VCaP (cell line): ENCODE measurements at regions not wholly inside any gene's neighbourhood (a gene's known extent, or its start where the extent isn't known, plus 50 kb on each side); places are given as distances from the start of the nearest gene placed in this dataset.
A peak's percentile ranks its signal among the peaks of the same experiment; 100 is the strongest.

ENCODE experiments used
- H3K27ac ChIP-seq: fragments of 450-650 bp; 2 replicates; pipeline ENCODE4 v1.5.1; 2017
- TF ChIP-seq, protein P1 (sequence below): fragments of 450-650 bp; conservative IDR thresholded peaks from 2 replicates; pipeline ENCODE4 v1.5.1; 2017; ENCODE audit warnings: mild to moderate bottlenecking, moderate library complexity

- TF ChIP-seq, protein P1, sequence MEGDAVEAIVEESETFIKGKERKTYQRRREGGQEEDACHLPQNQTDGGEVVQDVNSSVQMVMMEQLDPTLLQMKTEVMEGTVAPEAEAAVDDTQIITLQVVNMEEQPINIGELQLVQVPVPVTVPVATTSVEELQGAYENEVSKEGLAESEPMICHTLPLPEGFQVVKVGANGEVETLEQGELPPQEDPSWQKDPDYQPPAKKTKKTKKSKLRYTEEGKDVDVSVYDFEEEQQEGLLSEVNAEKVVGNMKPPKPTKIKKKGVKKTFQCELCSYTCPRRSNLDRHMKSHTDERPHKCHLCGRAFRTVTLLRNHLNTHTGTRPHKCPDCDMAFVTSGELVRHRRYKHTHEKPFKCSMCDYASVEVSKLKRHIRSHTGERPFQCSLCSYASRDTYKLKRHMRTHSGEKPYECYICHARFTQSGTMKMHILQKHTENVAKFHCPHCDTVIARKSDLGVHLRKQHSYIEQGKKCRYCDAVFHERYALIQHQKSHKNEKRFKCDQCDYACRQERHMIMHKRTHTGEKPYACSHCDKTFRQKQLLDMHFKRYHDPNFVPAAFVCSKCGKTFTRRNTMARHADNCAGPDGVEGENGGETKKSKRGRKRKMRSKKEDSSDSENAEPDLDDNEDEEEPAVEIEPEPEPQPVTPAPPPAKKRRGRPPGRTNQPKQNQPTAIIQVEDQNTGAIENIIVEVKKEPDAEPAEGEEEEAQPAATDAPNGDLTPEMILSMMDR, result no peak
Measured at GRCh38 chr20:59452856-59453255, 151.5 kb upstream of the PHACTR3 start.

GRCh38 chr20:59453759-59454560 is 150.4 kb upstream of the PHACTR3 start:
- H3K27ac ChIP-seq, result no peak overlapping the region
- TF ChIP-seq, protein P1, result no peak

More at GRCh38 chr20:59452856-59453255, 151.5 kb upstream of the PHACTR3 start:
- H3K27ac ChIP-seq, result no peak overlapping the region

- H3K27ac ChIP-seq, result peak overlapping the region; percentile 55
- TF ChIP-seq, protein P1, result peak; percentile 81
Measured at GRCh38 chr20:59455402-59456341, 148.7 kb upstream of the PHACTR3 start.

GRCh38 chr20:59456342-59457279 is 147.7 kb upstream of the PHACTR3 start:
- TF ChIP-seq, protein P1, result no peak
- H3K27ac ChIP-seq, result no peak overlapping the region; the same call in 1 of the 2 replicates

GRCh38 chr20:59458645-59459044 is 145.7 kb upstream of the PHACTR3 start:
- TF ChIP-seq, protein P1, result no peak
- no peak overlapping the region for H3K27ac ChIP-seq

DNA sequence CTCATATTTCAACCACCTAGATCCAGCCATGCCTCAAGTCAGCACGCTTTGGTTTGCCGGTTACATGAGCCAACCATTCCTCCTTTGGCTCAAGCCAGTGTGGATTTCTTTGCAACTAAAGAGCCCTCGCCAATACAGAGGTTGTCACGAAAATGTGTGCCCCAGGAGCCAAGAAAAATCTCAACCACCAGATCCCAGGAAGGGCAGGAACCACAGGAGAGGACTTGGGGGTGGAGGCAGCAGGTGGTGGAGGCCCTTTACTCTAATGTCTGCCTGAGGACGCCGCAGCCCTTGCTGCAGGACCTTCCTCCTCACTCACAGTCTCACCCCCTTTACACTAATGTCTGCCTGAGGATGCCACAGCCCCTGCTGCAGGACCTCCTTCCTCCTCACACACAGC is 144.8 kb upstream of the PHACTR3 start:
- TF ChIP-seq, protein P1, result no peak
- H3K27ac ChIP-seq, result no peak overlapping the region
